A673 (cell line): ENCODE measurements at regions not wholly inside any gene's neighbourhood (a gene's known extent, or its start where the extent isn't known, plus 50 kb on each side); places are given as distances from the start of the nearest gene placed in this dataset.

ENCODE experiments used
- BruUV-seq: library from RNA; stranded (reverse); fragments of 400-500 nt; replicated peaks from 2 replicates; lab custom pipeline; 2021; lab: Mats Ljungman, UMichigan
- CTCF ChIA-PET: fragments of 300-600 bp; sonication (Branson Sonifier 250); formaldehyde crosslinking; loops from one replicate; lab custom pipeline; 2022; ENCODE audit warnings: antibody characterized with exemption; lab: Charles Lee
- POLR2A ChIA-PET: fragments of 300-600 bp; sonication (Branson Sonifier 250); formaldehyde crosslinking; loops from one replicate; lab custom pipeline; 2022; ENCODE audit warnings: antibody characterized with exemption; ENCODE audit not compliant: low non-redundant PET; lab: Charles Lee
- DNase-seq: peaks from one replicate; pipeline ENCODE4 v3.0.0-alpha.2; 2015; ENCODE audit warnings: low spot score
- H3K27ac ChIP-seq: fragments of 200-600 bp; sonication (generic); 2 replicates; pipeline ENCODE4 v1.5.1; 2016; ENCODE audit warnings: mixed run types, low read depth, mild to moderate bottlenecking, mixed read lengths, antibody characterized with exemption, low read length; ENCODE audit not compliant: poor library complexity, severe bottlenecking
- H3K27me3 ChIP-seq: fragments of 200-600 bp; sonication (generic); replicated peaks from 2 replicates; pipeline ENCODE4 v1.6.1; 2017; ENCODE audit warnings: mixed run types, low read depth, mild to moderate bottlenecking, mixed read lengths, antibody characterized with exemption, low read length; ENCODE audit not compliant: insufficient read depth, poor library complexity
- H3K36me3 ChIP-seq: fragments of 200-600 bp; sonication (generic); 2 replicates; pipeline ENCODE4 v1.6.1; 2016; ENCODE audit warnings: mixed run types, mild to moderate bottlenecking, mixed read lengths, antibody characterized with exemption, low read length; ENCODE audit not compliant: insufficient read depth, poor library complexity, severe bottlenecking
- H3K4me1 ChIP-seq: fragments of 200-600 bp; sonication (generic); 2 replicates; pipeline ENCODE4 v1.6.1; 2017; ENCODE audit warnings: mixed run types, mild to moderate bottlenecking, mixed read lengths, antibody characterized with exemption, low read length; ENCODE audit not compliant: insufficient read depth, poor library complexity, severe bottlenecking
- H3K4me3 ChIP-seq: fragments of 200-600 bp; sonication (generic); 2 replicates; pipeline ENCODE4 v1.5.1; 2016; ENCODE audit warnings: low read depth, mixed run types, mild to moderate bottlenecking, mixed read lengths, low read length; ENCODE audit not compliant: poor library complexity, severe bottlenecking
- H3K9me3 ChIP-seq: fragments of 200-600 bp; sonication (generic); 2 replicates; pipeline ENCODE4 v1.6.1; 2016; ENCODE audit warnings: mixed run types, low read depth, mild to moderate bottlenecking, mixed read lengths, antibody characterized with exemption, low read length; ENCODE audit not compliant: poor library complexity, severe bottlenecking
- EZH2 ChIP-seq: fragments of 200-600 bp; sonication (generic); IDR thresholded peaks from 2 replicates; pipeline ENCODE4 v1.6.1; 2017; ENCODE audit warnings: borderline replicate concordance, low read depth, mild to moderate bottlenecking, mixed read lengths, antibody characterized with exemption, low read length; ENCODE audit not compliant: poor library complexity, severe bottlenecking
- intact Hi-C: fragments of 100-400 bp; cut with micrococcal nuclease; formaldehyde crosslinking; loops from one replicate; pipeline ENCODE4 v1.10.0; 2022; ENCODE audit not compliant: unreplicated experiment
- TF ChIP-seq, protein P1 (sequence below): fragments of 300-800, 200-600 bp; sonication (generic); conservative IDR thresholded peaks from 2 replicates; pipeline ENCODE4 v1.5.1; 2017; ENCODE audit warnings: low read depth, mild to moderate bottlenecking, antibody characterized with exemption, low read length, moderate library complexity, mixed read lengths

DNA sequence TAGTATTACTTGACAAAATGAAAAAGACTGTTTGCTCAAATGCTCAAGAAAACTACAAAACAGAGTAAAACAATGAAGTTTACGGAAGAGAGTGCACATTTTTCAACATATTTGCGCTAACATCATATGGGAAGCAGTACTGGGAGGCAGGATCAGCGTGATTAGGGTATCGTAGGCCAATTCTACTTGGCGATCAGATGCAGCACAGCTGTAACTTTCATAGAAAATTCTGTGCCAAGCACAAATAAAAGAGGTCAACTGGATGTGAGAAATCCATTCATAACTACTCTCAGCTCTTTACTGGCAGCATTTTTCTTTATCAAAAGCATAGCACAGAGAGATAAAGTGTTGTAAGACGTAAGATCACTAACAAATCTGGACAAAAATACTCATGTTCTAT, 1196.3 kb upstream of the GBE1 start:
- ChIA-PET CTCF (no interaction called here), POLR2A (no interaction called here)
- TF ChIP-seq, protein P1, sequence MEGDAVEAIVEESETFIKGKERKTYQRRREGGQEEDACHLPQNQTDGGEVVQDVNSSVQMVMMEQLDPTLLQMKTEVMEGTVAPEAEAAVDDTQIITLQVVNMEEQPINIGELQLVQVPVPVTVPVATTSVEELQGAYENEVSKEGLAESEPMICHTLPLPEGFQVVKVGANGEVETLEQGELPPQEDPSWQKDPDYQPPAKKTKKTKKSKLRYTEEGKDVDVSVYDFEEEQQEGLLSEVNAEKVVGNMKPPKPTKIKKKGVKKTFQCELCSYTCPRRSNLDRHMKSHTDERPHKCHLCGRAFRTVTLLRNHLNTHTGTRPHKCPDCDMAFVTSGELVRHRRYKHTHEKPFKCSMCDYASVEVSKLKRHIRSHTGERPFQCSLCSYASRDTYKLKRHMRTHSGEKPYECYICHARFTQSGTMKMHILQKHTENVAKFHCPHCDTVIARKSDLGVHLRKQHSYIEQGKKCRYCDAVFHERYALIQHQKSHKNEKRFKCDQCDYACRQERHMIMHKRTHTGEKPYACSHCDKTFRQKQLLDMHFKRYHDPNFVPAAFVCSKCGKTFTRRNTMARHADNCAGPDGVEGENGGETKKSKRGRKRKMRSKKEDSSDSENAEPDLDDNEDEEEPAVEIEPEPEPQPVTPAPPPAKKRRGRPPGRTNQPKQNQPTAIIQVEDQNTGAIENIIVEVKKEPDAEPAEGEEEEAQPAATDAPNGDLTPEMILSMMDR, result no peak
- TF ChIP-seq EZH2, result no peak
- Histone ChIP-seq H3K9me3 (peaks cover 13% of the 10 kb centered on the region), H3K27ac (no peak overlapping the region), H3K4me3 (no peak overlapping the region), H3K36me3 (no peaks in the 10 kb centered on the region), H3K27me3 (no peaks in the 10 kb centered on the region), H3K4me1 (no peaks in the 10 kb centered on the region)
- BruUV-seq, result no TSS peak
- intact Hi-C loops, result no loop called here
- no peak for DNase-seq

DNA sequence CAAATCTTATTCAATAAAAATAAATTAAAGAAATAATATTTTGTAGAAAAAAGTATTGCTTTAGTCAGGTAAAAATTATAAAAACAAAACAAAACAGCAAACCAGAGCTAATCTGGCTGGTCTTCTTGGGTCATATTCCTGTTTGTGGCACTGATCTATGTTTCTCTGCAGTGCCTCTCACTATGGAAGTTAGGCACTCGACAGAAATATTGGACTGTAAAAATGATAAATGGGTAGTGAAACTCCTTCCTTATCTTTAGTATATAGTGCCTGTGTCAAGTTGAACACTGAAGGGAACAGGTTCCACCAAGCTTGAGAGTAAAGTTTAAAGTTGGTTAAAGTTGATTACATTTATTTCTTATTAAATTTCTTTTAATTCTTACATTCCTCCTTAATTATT, 1195.6 kb upstream of the GBE1 start:
- Histone ChIP-seq H3K9me3 (peaks cover 13% of the 10 kb centered on the region), H3K36me3 (no peaks in the 10 kb centered on the region), H3K4me1 (no peaks in the 10 kb centered on the region), H3K27me3 (no peaks in the 10 kb centered on the region), H3K4me3 (no peak overlapping the region), H3K27ac (no peak overlapping the region)
- ChIA-PET POLR2A (no interaction called here), CTCF (no interaction called here)
- intact Hi-C loops, result no loop called here
- TF ChIP-seq, protein P1, result no peak
- no peak for TF ChIP-seq EZH2
- no peak for DNase-seq
- BruUV-seq, result no TSS peak

DNA sequence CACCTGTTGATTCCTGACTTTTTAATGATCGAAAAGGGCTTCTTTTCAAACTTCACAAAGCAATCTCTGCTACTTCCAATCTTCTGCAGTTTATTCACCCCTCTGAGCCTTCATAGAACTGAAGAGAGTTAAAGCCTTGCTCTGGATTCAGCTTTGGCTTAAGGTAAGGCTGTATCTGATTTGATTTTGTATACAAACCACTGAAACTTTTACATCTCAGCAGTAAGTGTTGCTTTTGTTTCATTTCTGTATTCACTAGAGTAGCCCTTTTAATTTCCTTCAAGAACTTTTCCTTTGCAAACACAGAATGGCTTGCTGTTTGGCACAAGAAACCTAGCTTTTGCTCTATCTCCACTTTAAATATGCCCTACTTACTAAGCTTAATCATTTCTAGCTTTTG, 1193.0 kb upstream of the GBE1 start:
- Histone ChIP-seq H3K9me3 (peaks cover 13% of the 10 kb centered on the region), H3K27me3 (no peaks in the 10 kb centered on the region), H3K36me3 (no peaks in the 10 kb centered on the region), H3K4me1 (no peaks in the 10 kb centered on the region), H3K4me3 (no peak overlapping the region), H3K27ac (no peak overlapping the region)
- ChIA-PET CTCF (no interaction called here), POLR2A (no interaction called here)
- BruUV-seq, result no TSS peak
- DNase-seq, result no peak
- TF ChIP-seq, protein P1, result no peak
- no peak for TF ChIP-seq EZH2
- intact Hi-C loops, result no loop called here
